GM19025 (cell line): ENCODE measurements at regions not wholly inside any gene's neighbourhood (a gene's known extent, or its start where the extent isn't known, plus 50 kb on each side); places are given as distances from the start of the nearest gene placed in this dataset.

Experiments used
- ATAC-seq: cut with Tn5 transposase; IDR thresholded peaks from one replicate; pipeline ENCODE4 v1.9.1; 2021; ENCODE audit warnings: mild to moderate bottlenecking, low read depth, moderate library complexity; ENCODE audit not compliant: unreplicated experiment

GRCh38 chr2:144703852-144704708 lies 184.2 kb upstream of the ZEB2 start:
- no peak for ATAC-seq

DNA sequence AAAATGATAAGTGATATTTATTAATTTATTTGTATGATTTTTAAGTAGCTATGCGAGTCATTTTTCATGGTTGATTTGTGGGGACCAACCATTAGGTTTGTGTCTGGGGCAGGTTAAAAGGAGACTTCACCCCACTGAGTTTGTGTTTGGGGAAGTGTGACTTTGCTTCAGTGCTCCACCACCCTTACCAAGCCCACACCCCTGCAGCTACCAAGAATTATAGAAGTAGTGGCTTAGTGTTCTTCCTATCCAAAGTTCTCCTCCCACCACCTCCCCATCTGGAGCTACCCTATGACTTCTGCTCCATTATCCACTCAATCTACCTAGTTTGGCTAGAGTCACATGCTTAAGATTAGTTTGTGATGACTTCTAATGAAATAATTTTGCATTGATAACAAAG lies 182.1 kb upstream of the ZEB2 start:
- ATAC-seq, result no peak

- ATAC-seq, result no peak
Measured at GRCh38 chr2:144701259-144701658, 181.3 kb upstream of the ZEB2 start.

DNA sequence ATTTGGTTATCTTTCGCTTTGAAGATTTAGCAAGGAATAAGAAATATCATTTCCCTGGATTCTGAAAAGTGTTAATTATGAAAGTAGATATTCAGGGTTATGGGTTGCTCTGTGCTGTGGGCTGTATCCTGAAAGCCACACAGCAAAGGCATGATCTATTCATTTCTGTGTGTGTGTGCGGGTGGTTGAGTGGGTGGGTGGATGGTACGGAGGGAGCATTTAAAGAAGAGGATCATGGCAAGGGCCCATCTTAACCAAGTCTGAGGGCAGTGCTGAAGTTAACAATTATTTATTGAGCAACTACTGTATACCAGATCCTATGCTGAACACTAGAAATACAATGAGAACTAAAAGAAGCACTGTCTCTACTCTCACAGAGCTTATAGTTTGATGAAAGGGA lies 178.2 kb upstream of the ZEB2 start:
- ATAC-seq, result no peak

DNA sequence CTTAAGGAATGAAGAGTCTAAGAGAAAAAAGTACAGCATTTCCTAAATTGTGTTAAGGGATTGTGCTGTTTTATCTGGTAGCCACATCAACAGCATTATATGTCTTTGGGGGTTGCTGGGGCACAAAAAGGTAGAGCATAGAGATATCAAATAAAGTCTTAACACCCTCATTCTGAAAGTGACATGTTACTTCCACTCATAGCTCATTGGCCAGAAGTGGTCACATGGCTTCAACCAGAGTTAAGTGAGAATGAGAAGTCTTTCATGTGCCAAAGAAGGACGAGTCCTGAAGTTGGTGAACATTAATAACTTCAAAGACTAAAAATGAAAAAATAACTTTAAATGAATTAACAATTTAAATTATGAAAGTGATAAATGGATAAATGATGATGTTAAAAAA lies 175.7 kb upstream of the ZEB2 start:
- ATAC-seq, result no peak

DNA sequence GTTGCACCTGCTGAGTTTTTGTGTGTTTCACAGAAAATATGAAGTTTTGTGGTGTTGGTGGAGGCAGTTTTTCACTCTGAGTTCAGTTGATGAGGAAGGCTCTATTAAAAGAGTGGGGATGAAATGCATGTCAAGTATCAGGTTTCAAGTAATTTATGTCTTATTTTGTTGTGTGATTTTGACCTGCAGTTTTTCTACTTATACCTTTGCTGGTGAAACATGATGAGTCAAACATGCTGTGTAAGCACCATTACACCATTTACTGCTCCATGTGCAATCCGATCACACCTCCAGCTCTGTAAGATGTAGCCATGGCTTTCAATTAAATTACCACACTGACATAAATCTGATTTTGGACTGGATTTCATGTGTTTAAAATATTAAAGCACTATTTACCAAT lies 174.5 kb upstream of the ZEB2 start:
- ATAC-seq, result no peak

DNA sequence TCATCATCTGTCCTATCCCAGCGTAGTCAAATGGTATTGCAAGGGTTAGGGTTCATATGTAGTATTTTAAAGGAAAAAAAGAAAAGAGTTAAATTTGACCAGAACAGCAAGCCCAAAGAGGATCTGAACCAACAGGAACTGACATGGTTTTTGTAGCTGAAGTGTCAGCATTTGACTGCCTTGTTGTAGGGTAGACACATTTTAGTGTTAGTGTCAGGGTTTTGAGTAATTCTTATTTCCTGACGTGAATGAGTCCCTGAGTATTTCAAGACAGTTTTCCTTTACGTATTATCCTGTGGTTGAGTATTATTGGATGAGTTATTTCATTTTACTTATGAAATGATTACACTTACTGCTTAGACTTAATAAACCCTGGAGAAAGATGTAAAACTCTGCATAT lies 173.3 kb upstream of the ZEB2 start:
- ATAC-seq, result no peak

DNA sequence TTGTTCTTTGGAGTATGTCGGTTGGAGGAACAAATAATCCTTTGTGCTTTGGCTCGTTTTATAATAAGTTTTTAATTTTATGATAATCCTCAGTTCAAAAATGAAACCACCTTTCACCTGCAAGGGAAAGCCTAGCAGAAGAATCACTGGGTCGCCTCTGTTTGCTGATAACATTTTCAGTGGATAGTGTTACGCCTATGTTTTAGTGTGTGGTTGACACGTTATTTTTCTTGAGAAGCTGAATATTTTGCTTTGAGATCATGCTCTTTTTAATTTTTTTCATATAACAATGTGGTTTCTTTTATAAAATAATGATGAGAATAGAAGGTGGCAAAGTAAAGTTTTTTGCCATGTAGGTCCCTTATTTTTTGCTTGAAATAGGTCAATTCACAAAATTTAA lies 172.7 kb upstream of the ZEB2 start:
- no peak for ATAC-seq

DNA sequence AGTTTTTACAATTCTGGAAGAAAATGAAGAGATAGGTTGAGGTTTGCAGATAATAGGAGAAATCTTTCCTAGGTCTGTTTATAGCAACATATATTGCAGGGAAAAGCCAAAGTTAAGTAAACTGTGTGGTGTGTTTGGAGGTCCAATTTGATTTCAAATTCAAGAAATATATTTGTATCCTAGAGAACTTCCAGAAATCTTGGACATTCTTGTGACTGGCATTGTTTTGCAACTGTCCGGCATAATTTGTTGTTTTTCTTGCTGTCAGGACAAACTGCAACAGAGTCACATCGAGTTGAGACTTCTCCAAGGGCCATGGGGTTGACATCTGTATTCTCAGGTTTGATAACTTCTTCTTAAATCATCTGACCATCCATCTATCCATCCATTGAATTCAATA lies 170.9 kb upstream of the ZEB2 start:
- no peak for ATAC-seq

DNA sequence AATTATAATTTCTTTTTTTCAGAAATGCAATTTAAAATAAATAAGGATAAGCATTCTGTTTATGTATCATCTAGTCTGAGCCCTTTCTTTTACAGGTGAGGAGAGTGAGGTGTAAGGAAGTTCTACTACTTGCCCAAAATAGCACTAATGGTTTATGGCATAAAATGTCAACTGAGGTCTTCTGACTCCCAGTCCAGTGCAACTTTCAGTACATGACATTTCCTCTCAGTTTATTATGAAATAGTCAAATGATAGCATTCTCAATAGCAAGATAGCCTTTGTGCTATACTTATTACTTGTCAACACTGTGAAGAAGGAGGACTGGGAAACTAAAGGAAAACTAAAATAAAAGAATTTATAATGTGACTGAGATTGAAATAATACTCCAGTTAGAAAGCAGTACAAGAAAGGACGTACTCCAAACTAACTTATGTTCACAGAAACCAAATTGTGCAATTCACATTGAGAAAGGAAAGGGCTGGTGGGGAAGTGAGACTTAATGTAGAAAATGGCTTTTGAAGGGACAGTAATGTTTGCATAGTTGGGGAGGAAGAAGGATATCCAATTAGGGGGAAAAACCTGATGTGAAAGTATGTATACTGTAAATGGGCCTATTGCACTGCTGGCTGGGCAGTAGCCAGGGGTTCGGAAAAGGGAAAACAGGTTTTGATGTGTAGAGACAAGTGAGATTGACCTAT lies 166.7 kb upstream of the ZEB2 start:
- ATAC-seq, result no peak

GRCh38 chr2:144683966-144684365 lies 164.0 kb upstream of the ZEB2 start:
- no peak for ATAC-seq

DNA sequence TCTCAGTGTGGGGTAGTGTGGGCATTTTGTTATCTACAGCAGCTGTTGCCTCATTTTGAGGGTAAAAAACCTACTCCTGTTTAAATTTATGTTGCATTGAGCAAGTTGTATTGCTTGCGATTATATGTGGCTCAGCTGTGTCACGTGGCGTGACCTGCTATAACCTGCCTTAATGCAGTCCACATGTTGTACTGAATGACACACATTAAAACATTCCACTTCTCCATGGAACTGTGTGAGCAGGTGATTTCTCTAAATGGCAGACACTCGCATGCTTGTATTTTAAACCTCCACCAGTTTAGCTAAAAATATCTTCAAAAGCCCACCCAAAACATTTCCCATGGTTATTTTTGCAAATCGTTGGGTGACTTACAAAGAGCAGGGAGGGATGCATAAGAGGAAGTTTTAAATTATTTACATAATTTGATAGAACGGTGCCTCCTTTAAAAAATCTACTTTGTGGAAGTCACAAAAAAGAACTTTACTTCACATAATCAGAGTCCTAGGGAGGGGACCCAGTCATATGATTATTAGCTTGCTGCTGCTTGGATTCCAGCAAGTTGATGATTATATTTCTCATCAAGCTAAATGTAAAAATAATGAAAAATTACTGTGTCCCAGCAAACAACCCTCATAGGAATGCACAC lies 163.3 kb upstream of the ZEB2 start:
- ATAC-seq, result no peak

- no peak for ATAC-seq
Measured at GRCh38 chr2:144682248-144682647, 162.3 kb upstream of the ZEB2 start.

DNA sequence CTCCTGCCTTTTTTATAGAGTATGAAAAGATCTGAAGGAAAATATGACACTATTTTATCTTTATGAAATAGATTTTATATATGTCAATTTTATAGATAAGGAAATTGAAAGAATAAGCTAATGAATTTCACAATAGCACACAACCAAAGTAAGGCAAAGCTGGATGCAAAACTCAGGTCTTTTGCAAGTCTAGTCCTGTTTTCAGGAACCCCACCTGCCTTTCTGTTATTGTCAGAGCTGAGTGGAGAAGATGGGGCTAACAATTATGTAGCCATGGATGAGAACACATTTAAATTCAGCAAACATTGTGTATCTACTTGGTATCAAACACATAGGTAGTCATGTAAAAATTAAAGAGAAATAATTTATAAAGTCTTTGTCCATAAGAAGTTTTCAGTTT lies 161.5 kb upstream of the ZEB2 start:
- no peak for ATAC-seq

DNA sequence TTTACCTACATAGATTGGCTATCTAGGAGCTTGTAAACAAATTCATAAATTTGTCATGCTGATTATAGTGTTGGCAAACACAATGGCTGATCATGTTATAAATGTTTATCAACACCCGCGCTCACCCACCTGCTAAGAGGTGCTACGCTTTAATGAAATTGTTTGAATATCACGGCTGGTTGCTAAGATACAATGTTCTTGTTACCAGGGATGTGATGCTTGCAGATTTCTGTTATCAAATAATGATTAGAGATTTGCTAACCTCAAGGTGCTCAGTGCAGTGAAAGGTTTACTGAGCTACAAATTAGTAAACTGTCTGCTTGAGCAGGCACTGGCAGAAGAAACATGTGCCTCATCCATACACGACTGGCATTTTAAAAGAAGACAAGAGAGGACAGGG lies 160.0 kb upstream of the ZEB2 start:
- ATAC-seq, result no peak

GRCh38 chr2:144678736-144679135 lies 158.8 kb upstream of the ZEB2 start:
- ATAC-seq, result no peak

GRCh38 chr2:144675731-144676130 lies 155.8 kb upstream of the ZEB2 start:
- ATAC-seq, result no peak

DNA sequence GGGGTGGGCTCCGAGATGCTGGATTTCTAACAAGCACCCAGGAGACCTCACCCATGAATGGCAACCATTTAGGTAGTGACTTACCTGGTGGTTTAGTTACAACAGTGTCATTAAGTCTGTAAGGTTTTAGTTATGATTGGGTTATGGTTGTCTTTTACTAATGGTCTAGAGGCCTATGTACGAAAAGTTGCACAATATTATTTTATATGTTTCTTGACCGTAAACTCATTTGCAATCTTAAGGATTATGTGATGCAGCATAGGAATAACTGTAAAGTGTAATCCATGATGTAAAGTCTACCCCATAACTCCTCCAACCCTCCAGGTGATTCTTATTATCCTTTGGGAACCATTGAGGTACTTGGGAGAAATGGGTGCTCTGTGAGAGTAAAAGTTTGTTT lies 155.4 kb upstream of the ZEB2 start:
- ATAC-seq, result no peak

GRCh38 chr2:144674071-144674470 lies 154.2 kb upstream of the ZEB2 start:
- no peak for ATAC-seq

- no peak for ATAC-seq
Measured at GRCh38 chr2:144673456-144673855, 153.5 kb upstream of the ZEB2 start.

DNA sequence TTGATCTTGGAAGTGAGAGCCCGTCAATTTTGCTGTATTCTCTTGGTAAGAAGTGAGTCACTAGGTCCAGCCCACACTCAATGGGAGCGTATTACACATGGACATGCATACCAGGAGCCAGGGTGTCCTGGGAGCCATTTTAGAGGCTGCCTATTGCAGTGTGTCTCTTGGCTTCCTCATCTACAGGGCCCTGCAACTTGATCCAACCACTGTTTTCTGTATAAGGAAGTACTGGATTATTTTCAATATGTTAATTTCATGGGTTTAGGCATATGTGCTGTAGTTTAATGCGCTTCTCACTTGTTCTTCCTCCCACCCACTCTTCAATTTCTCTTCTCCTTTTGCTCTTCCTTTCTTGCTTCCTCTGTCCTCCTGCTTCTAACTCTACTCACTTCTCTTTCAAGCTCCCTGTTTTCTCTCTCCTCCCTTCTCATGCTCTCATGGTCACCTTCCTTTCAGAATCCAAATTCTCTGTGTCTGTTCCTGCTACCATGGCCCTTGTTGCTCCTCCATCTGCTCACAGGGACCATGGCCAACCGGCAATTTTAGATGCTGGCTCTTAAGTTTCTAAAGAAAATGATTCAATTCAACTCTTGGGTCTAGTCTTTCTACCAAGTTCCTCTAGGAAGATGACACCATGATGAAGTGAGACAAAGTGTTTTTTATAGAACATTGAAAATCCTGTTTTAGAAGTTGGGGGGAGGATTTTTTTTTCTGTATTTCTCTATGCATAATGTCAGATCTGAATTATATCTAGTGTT lies 152.0 kb upstream of the ZEB2 start:
- no peak for ATAC-seq
